GM12892 (cell line): ENCODE measurements at regions not wholly inside any gene's neighbourhood (a gene's known extent, or its start where the extent isn't known, plus 50 kb on each side); places are given as distances from the start of the nearest gene placed in this dataset.
"Not testable (repeated sequence)": the region's sequence is repeated elsewhere in the genome, so short reads cannot be mapped to it uniquely, and the experiment has no call there.

Experiments used
- POLR2A ChIP-seq: IDR thresholded peaks from 2 replicates; pipeline ENCODE4 v1.6.1; 2011; ENCODE audit warnings: low read depth, low read length, control low read depth
- POLR2AphosphoS5 ChIP-seq: IDR thresholded peaks from 2 replicates; pipeline ENCODE4 v1.6.1; 2011; ENCODE audit warnings: low read depth, low read length, control low read depth
- TAF1 ChIP-seq: IDR thresholded peaks from 2 replicates; pipeline ENCODE4 v1.6.1; 2011; ENCODE audit warnings: low read depth, mild to moderate bottlenecking, control low read depth, low read length, borderline replicate concordance

GRCh38 chr16:22718598-22718997, 95.4 kb upstream of the HS3ST2 start:
- not testable (repeated sequence) for TF ChIP-seq POLR2A, POLR2AphosphoS5, TAF1
